GM23338 (cell line): ENCODE measurements at regions not wholly inside any gene's neighbourhood (a gene's known extent, or its start where the extent isn't known, plus 50 kb on each side); places are given as distances from the start of the nearest gene placed in this dataset.

Experiments
- ATAC-seq: fragments of 200-7000 bp; cut with Tn5 transposase; 3 replicates; pipeline ENCODE4 v1.9.1; 2020
- DNase-seq: peaks from one replicate; pipeline ENCODE4 v3.0.0-alpha.2; 2015; ENCODE audit warnings: low spot score
- H2AFZ ChIP-seq: fragments of 200-600 bp; sonication (generic); 2 replicates; pipeline ENCODE4 v1.8.0; 2016; ENCODE audit warnings: antibody characterized with exemption, mild to moderate bottlenecking, moderate library complexity
- H3F3A ChIP-seq: fragments of 200-600 bp; sonication (generic); replicated peaks from 2 replicates; pipeline ENCODE4 v1.8.0; 2017; ENCODE audit warnings: antibody characterized with exemption, mixed run types, low read depth
- H3K27ac ChIP-seq: fragments of 200-600 bp; sonication (generic); 2 replicates; pipeline ENCODE4 v1.6.1; 2016; ENCODE audit warnings: low read depth
- H3K27me3 ChIP-seq: fragments of 200-600 bp; sonication (generic); 2 replicates; pipeline ENCODE4 v1.8.0; 2016; ENCODE audit warnings: mild to moderate bottlenecking, mixed run types, moderate library complexity; ENCODE audit not compliant: insufficient read depth
- H3K36me3 ChIP-seq: fragments of 200-600 bp; sonication (generic); 2 replicates; pipeline ENCODE4 v1.8.0; 2016; ENCODE audit warnings: mild to moderate bottlenecking; ENCODE audit not compliant: insufficient read depth
- H3K4me1 ChIP-seq: fragments of 200-600 bp; sonication (generic); 2 replicates; pipeline ENCODE4 v1.8.0; 2016; ENCODE audit warnings: mild to moderate bottlenecking, moderate library complexity; ENCODE audit not compliant: insufficient read depth
- H3K4me2 ChIP-seq: fragments of 200-600 bp; sonication (generic); 2 replicates; pipeline ENCODE4 v1.7.1; 2017; ENCODE audit warnings: mixed run types
- H3K4me3 ChIP-seq: fragments of 200-600 bp; sonication (generic); 2 replicates; pipeline ENCODE4 v1.6.1; 2016; ENCODE audit warnings: mixed run types
- H3K79me2 ChIP-seq: fragments of 200-600 bp; sonication (generic); replicated peaks from 2 replicates; pipeline ENCODE4 v1.8.0; 2017; ENCODE audit warnings: mild to moderate bottlenecking; ENCODE audit not compliant: insufficient read depth
- H3K9me2 ChIP-seq: fragments of 200-600 bp; sonication (generic); 2 replicates; pipeline ENCODE4 v1.8.0; 2017; ENCODE audit not compliant: insufficient read depth
- H4K20me1 ChIP-seq: fragments of 200-600 bp; sonication (generic); replicated peaks from 2 replicates; pipeline ENCODE4 v1.8.0; 2017; ENCODE audit warnings: mild to moderate bottlenecking; ENCODE audit not compliant: insufficient read depth
- H3K27ac Mint-ChIP-seq: 2 replicates; pipeline ENCODE4 v1.8.0; 2020; ENCODE audit warnings: inconsistent platforms, mild to moderate bottlenecking, moderate library complexity, mixed read lengths
- H3K27me3 Mint-ChIP-seq: 3 replicates; pipeline ENCODE4 v1.8.0; 2022; ENCODE audit warnings: low read depth, mild to moderate bottlenecking, moderate library complexity, mixed read lengths, inconsistent platforms; ENCODE audit not compliant: insufficient read depth, poor library complexity
- H3K36me3 Mint-ChIP-seq: 3 replicates; pipeline ENCODE4 v1.8.0; 2021; ENCODE audit warnings: low read depth, mild to moderate bottlenecking, inconsistent platforms, moderate library complexity, mixed read lengths
- H3K4me1 Mint-ChIP-seq: 3 replicates; pipeline ENCODE4 v1.8.0; 2020; ENCODE audit warnings: mild to moderate bottlenecking, inconsistent platforms, mixed read lengths
- H3K4me3 Mint-ChIP-seq: 3 replicates; pipeline ENCODE4 v1.8.0; 2021; ENCODE audit warnings: moderate library complexity, mild to moderate bottlenecking, inconsistent platforms, mixed read lengths
- H3K9me3 Mint-ChIP-seq: 3 replicates; pipeline ENCODE4 v1.8.0; 2020; ENCODE audit warnings: moderate library complexity, mild to moderate bottlenecking, inconsistent platforms, mixed read lengths
- ETS1 ChIP-seq: IDR thresholded peaks from 2 replicates; pipeline ENCODE4 v1.6.1; 2016; ENCODE audit warnings: antibody characterized with exemption
- EZH2phosphoT487 ChIP-seq: fragments of 200-600 bp; sonication (generic); IDR thresholded peaks from one replicate; pipeline ENCODE4 v1.8.1; 2018; ENCODE audit warnings: antibody characterized with exemption; ENCODE audit not compliant: unreplicated experiment
- JUNB ChIP-seq: IDR thresholded peaks from one replicate; pipeline ENCODE4 v1.6.1; 2016; ENCODE audit warnings: antibody characterized with exemption; ENCODE audit not compliant: unreplicated experiment
- NANOG ChIP-seq: IDR thresholded peaks from 2 replicates; pipeline ENCODE4 v1.6.1; 2016; ENCODE audit warnings: antibody characterized with exemption, borderline replicate concordance
- POLR2AphosphoS5 ChIP-seq: IDR thresholded peaks from 2 replicates; pipeline ENCODE4 v1.6.1; 2016; ENCODE audit warnings: antibody characterized with exemption, low read depth
- STAT1 ChIP-seq: IDR thresholded peaks from one replicate; pipeline ENCODE4 v1.6.1; 2016; ENCODE audit warnings: antibody characterized with exemption; ENCODE audit not compliant: unreplicated experiment
- ZNF114 ChIP-seq: fragments of 250-450 bp; sonication (Bioruptor Pico); IDR thresholded peaks from 2 replicates; pipeline ENCODE4 v1.5.0; 2020; ENCODE audit warnings: mild to moderate bottlenecking, moderate library complexity
- ZNF331 ChIP-seq: fragments of 250-450 bp; sonication (Bioruptor Pico); IDR thresholded peaks from 2 replicates; pipeline ENCODE4 v1.5.0; 2020; ENCODE audit warnings: low read depth, mild to moderate bottlenecking, moderate library complexity
- TF ChIP-seq, protein P1 (sequence below): fragments of 250-450 bp; sonication (Bioruptor Pico); IDR thresholded peaks from 2 replicates; pipeline ENCODE4 v1.5.0; 2020; ENCODE audit warnings: mild to moderate bottlenecking, moderate library complexity
- TF ChIP-seq, protein P2 (sequence below): IDR thresholded peaks from one replicate; pipeline ENCODE4 v1.6.1; 2018; ENCODE audit warnings: antibody characterized with exemption; ENCODE audit not compliant: unreplicated experiment
- TF ChIP-seq, protein P3 (sequence below), 2 experiments: fragments of 200-600 bp in 1 of 2; sonication (generic) in 1 of 2; conservative IDR thresholded peaks; 2 replicates each; pipeline versions ENCODE4 v1.5.1 to v1.6.1; 2016 to 2017; ENCODE audit warnings: antibody characterized with exemption in 2 of 2, low read depth in 2 of 2, mild to moderate bottlenecking in 2 of 2, moderate library complexity in 1 of 2

DNA sequence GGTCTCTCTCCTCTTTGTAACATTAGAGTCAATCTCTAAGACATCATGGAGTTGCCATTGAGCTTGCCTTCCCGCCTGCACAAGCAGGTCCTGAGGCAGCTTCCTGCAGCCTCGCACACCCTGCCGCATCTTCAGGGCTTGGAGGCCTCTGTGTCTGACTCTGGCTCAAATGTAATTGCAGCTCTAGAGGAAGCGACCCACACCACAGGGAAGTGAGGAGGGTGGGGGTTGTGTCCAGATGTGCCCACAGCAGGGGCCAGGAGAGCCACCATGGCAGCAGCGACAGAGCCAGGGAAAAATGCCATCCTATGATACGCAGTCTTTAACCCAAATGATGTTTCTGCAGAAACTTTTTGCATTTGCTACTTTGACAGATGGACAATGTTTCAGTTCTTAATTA, 216.0 kb upstream of the ZNF32 start (continued):
- TF ChIP-seq, protein P1, sequence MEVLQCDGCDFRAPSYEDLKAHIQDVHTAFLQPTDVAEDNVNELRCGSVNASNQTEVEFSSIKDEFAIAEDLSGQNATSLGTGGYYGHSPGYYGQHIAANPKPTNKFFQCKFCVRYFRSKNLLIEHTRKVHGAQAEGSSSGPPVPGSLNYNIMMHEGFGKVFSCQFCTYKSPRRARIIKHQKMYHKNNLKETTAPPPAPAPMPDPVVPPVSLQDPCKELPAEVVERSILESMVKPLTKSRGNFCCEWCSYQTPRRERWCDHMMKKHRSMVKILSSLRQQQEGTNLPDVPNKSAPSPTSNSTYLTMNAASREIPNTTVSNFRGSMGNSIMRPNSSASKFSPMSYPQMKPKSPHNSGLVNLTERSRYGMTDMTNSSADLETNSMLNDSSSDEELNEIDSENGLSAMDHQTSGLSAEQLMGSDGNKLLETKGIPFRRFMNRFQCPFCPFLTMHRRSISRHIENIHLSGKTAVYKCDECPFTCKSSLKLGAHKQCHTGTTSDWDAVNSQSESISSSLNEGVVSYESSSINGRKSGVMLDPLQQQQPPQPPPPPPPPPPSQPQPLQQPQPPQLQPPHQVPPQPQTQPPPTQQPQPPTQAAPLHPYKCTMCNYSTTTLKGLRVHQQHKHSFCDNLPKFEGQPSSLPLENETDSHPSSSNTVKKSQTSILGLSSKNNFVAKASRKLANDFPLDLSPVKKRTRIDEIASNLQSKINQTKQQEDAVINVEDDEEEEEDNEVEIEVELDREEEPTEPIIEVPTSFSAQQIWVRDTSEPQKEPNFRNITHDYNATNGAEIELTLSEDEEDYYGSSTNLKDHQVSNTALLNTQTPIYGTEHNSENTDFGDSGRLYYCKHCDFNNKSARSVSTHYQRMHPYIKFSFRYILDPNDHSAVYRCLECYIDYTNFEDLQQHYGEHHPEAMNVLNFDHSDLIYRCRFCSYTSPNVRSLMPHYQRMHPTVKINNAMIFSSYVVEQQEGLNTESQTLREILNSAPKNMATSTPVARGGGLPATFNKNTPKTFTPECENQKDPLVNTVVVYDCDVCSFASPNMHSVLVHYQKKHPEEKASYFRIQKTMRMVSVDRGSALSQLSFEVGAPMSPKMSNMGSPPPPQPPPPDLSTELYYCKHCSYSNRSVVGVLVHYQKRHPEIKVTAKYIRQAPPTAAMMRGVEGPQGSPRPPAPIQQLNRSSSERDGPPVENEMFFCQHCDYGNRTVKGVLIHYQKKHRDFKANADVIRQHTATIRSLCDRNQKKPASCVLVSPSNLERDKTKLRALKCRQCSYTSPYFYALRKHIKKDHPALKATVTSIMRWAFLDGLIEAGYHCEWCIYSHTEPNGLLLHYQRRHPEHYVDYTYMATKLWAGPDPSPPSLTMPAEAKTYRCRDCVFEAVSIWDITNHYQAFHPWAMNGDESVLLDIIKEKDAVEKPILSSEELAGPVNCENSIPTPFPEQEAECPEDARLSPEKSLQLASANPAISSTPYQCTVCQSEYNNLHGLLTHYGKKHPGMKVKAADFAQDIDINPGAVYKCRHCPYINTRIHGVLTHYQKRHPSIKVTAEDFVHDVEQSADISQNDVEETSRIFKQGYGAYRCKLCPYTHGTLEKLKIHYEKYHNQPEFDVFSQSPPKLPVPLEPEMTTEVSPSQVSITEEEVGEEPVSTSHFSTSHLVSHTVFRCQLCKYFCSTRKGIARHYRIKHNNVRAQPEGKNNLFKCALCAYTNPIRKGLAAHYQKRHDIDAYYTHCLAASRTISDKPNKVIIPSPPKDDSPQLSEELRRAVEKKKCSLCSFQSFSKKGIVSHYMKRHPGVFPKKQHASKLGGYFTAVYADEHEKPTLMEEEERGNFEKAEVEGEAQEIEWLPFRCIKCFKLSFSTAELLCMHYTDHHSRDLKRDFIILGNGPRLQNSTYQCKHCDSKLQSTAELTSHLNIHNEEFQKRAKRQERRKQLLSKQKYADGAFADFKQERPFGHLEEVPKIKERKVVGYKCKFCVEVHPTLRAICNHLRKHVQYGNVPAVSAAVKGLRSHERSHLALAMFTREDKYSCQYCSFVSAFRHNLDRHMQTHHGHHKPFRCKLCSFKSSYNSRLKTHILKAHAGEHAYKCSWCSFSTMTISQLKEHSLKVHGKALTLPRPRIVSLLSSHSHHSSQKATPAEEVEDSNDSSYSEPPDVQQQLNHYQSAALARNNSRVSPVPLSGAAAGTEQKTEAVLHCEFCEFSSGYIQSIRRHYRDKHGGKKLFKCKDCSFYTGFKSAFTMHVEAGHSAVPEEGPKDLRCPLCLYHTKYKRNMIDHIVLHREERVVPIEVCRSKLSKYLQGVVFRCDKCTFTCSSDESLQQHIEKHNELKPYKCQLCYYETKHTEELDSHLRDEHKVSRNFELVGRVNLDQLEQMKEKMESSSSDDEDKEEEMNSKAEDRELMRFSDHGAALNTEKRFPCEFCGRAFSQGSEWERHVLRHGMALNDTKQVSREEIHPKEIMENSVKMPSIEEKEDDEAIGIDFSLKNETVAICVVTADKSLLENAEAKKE (CRISPR knock-in tag), result no peak
- TF ChIP-seq EZH2phosphoT487 (no peak), NANOG (no peak)

DNA sequence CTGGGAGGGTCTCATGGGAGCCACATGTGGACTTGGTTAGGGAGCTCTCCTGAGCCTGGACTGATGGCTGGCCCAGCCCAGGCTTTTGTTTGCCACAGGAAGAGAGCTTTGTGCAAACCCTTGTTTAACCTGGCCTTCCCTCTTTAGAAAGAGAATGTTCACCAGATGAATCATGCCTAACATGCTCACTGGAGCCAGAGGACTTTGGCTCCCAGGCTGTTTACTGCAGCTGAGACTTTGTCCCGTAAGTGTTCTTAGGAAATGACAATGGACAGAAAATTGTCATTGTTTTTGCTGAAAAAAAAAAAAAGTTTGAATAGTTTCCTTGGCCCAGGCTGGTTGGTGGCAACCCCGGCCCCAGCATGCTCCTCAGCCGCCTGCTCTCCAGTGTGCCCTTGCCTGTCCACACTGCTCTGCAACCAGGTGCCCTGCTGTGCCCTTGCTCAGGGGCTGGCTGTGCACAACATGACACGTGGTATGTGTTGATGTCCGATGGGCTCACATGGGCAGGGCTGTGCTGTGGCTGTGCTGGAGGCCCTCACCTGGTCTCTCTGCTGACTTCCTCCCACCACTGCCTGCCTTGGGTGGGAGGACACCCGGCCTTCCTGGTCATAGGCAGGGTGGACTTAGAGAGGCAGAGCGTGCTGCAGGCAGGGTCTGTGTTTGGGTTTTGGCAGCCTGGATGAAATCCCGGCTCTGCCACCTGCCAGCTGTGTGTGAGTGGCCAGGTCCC, 215.3 kb upstream of the ZNF32 start:
- H3K36me3 ChIP-seq, result no peaks in the 10 kb centered on the region
- no peak overlapping the region for H3K4me3 Mint-ChIP-seq
- DNase-seq (no peak), ATAC-seq (no peak)
- no peaks in the 10 kb centered on the region for H3K79me2 ChIP-seq
- 0 out of 3 replicates have a peak, but pooled peaks cover 2% of the 10 kb centered on the region for H3K4me1 Mint-ChIP-seq
- H3K27me3 ChIP-seq, result no peaks in the 10 kb centered on the region
- H3K9me3 Mint-ChIP-seq, result no peaks in the 10 kb centered on the region; the same call in 2 of the 3 replicates
- no peak overlapping the region for H3K4me2 ChIP-seq
- H3K36me3 Mint-ChIP-seq, result no peaks in the 10 kb centered on the region; the same call in 2 of the 3 replicates
- H3F3A ChIP-seq, result no peaks in the 10 kb centered on the region
- H4K20me1 ChIP-seq, result no peaks in the 10 kb centered on the region
- H3K27ac Mint-ChIP-seq, result no peak overlapping the region
- TF ChIP-seq, protein P2, sequence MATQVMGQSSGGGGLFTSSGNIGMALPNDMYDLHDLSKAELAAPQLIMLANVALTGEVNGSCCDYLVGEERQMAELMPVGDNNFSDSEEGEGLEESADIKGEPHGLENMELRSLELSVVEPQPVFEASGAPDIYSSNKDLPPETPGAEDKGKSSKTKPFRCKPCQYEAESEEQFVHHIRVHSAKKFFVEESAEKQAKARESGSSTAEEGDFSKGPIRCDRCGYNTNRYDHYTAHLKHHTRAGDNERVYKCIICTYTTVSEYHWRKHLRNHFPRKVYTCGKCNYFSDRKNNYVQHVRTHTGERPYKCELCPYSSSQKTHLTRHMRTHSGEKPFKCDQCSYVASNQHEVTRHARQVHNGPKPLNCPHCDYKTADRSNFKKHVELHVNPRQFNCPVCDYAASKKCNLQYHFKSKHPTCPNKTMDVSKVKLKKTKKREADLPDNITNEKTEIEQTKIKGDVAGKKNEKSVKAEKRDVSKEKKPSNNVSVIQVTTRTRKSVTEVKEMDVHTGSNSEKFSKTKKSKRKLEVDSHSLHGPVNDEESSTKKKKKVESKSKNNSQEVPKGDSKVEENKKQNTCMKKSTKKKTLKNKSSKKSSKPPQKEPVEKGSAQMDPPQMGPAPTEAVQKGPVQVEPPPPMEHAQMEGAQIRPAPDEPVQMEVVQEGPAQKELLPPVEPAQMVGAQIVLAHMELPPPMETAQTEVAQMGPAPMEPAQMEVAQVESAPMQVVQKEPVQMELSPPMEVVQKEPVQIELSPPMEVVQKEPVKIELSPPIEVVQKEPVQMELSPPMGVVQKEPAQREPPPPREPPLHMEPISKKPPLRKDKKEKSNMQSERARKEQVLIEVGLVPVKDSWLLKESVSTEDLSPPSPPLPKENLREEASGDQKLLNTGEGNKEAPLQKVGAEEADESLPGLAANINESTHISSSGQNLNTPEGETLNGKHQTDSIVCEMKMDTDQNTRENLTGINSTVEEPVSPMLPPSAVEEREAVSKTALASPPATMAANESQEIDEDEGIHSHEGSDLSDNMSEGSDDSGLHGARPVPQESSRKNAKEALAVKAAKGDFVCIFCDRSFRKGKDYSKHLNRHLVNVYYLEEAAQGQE, result no peak
- no peak for TF ChIP-seq ZNF114 (CRISPR knock-in tag)
- TF ChIP-seq STAT1, result no peak
- TF ChIP-seq ETS1, result no peak
- TF ChIP-seq ZNF331, result no peak
- TF ChIP-seq JUNB, result no peak
- TF ChIP-seq, protein P3, sequence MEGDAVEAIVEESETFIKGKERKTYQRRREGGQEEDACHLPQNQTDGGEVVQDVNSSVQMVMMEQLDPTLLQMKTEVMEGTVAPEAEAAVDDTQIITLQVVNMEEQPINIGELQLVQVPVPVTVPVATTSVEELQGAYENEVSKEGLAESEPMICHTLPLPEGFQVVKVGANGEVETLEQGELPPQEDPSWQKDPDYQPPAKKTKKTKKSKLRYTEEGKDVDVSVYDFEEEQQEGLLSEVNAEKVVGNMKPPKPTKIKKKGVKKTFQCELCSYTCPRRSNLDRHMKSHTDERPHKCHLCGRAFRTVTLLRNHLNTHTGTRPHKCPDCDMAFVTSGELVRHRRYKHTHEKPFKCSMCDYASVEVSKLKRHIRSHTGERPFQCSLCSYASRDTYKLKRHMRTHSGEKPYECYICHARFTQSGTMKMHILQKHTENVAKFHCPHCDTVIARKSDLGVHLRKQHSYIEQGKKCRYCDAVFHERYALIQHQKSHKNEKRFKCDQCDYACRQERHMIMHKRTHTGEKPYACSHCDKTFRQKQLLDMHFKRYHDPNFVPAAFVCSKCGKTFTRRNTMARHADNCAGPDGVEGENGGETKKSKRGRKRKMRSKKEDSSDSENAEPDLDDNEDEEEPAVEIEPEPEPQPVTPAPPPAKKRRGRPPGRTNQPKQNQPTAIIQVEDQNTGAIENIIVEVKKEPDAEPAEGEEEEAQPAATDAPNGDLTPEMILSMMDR (conservative IDR thresholded peaks at IDR 0.05; ENCODE audit: low read depth in 2 of 2), result no peak
- no peak for TF ChIP-seq POLR2AphosphoS5
- peaks cover 6% of the 10 kb centered on the region; the same call in 1 of the 2 replicates for H3K9me2 ChIP-seq
- H3K27me3 Mint-ChIP-seq, result no peaks in the 10 kb centered on the region
- no peak overlapping the region for H3K27ac ChIP-seq
- no peak overlapping the region for H2AFZ ChIP-seq
- H3K4me3 ChIP-seq, result no peak overlapping the region
- no peaks in the 10 kb centered on the region for H3K4me1 ChIP-seq
